ENCODE measurements at regions not wholly inside any gene's neighbourhood (a gene's known extent, or its start where the extent isn't known, plus 50 kb on each side); places are given as distances from the start of the nearest gene placed in this dataset.
"Not testable (repeated sequence)": the region's sequence is repeated elsewhere in the genome, so short reads cannot be mapped to it uniquely, and the experiment has no call there.

GRCh38 chr15:93942269-93942694 is 289.1 kb upstream of the MCTP2 start:
- TF ChIP-seq CTCF (IDR thresholded peaks at IDR 0.05) = no peak
- no peak for ATAC-seq (ENCODE audit: low FRiP score)
- no peak for DNase-seq (ENCODE audit: low spot score)

- DNase-seq (ENCODE audit: low spot score) (no peak), ATAC-seq (ENCODE audit: low FRiP score) (no peak)
- no peak for TF ChIP-seq CTCF (IDR thresholded peaks at IDR 0.05)
Observed at GRCh38 chr15:93941697-93942096, 289.7 kb upstream of the MCTP2 start.

- ATAC-seq (ENCODE audit: low FRiP score) = no peak
- no peak for DNase-seq (ENCODE audit: low spot score)
- TF ChIP-seq CTCF (IDR thresholded peaks at IDR 0.05) = no peak
Observed at GRCh38 chr15:93940226-93940625, 291.1 kb upstream of the MCTP2 start.

GRCh38 chr15:93932164-93932776 is 299.1 kb upstream of the MCTP2 start:
- TF ChIP-seq CTCF (IDR thresholded peaks at IDR 0.05) = no peak
- ATAC-seq (ENCODE audit: low FRiP score) = no peak

GRCh38 chr15:93929375-93930094 is 301.8 kb upstream of the MCTP2 start:
- no peak for DNase-seq (ENCODE audit: low spot score)
- no peak for TF ChIP-seq CTCF (IDR thresholded peaks at IDR 0.05)

More at GRCh38 chr15:93932164-93932776, 299.1 kb upstream of the MCTP2 start:
- no peak for DNase-seq (ENCODE audit: low spot score)

GRCh38 chr15:93920204-93920603 is 311.2 kb upstream of the MCTP2 start:
- TF ChIP-seq CTCF (IDR thresholded peaks at IDR 0.05) = no peak
- no peak for DNase-seq (ENCODE audit: low spot score)
- ATAC-seq (ENCODE audit: low FRiP score) = no peak

More at GRCh38 chr15:93929375-93930094, 301.8 kb upstream of the MCTP2 start:
- ATAC-seq (ENCODE audit: low FRiP score) = peak; percentile 83

GRCh38 chr15:93918801-93919200 is 312.6 kb upstream of the MCTP2 start:
- not testable (repeated sequence) for DNase-seq (ENCODE audit: low spot score); ATAC-seq (ENCODE audit: low FRiP score)
